T-cell (primary cell): ENCODE measurements at regions not wholly inside any gene's neighbourhood (a gene's known extent, or its start where the extent isn't known, plus 50 kb on each side); places are given as distances from the start of the nearest gene placed in this dataset.

Experiments
- ATAC-seq, 4 experiments: fragments of 200-7000 bp in 3 of 4; fragments of 150-1000 bp in 1 of 4; cut with Tn5 transposase; replicated peaks in 1 of 4; 1 replicate in 3 of 4; 2 replicates in 1 of 4; pipeline ENCODE4 v1.10.0; 2021; ENCODE audit warnings: moderate library complexity in 3 of 4, mild to moderate bottlenecking in 2 of 4, moderate number of reproducible peaks in 1 of 4
- CTCF ChIA-PET, 2 donors: fragments of 300-600 bp; sonication (Branson Sonifier 250); formaldehyde crosslinking; loops; one replicate each; lab custom pipeline; 2022; ENCODE audit warnings: antibody characterized with exemption in 2 of 2; lab: Charles Lee
- POLR2A ChIA-PET, 2 donors: fragments of 300-600 bp; sonication (Branson Sonifier 250); formaldehyde crosslinking; loops; one replicate each; lab custom pipeline; 2022; ENCODE audit warnings: antibody characterized with exemption in 2 of 2; lab: Charles Lee
- DNase-seq, 35 experiments: peaks; one replicate each; pipeline versions ENCODE4 v3.0.0 to v3.0.0-alpha.2; 2013 to 2023
- H3K27ac ChIP-seq: one replicate; pipeline ENCODE4 v1.5.1; 2013; ENCODE audit warnings: low read length
- H3K27me3 ChIP-seq, 2 experiments: replicated peaks in 1 of 2; 1 replicate in 1 of 2; 2 replicates in 1 of 2; pipeline versions ENCODE4 v1.6.1 to v1.7.0; 2013; ENCODE audit warnings: low read length in 1 of 2, mixed read lengths in 1 of 2; ENCODE audit not compliant: control insufficient read depth in 2 of 2, insufficient read depth in 2 of 2; ENCODE audit errors: extremely low read depth in 1 of 2
- H3K36me3 ChIP-seq, 2 donors: 1 replicate in 1 of 2; 2 replicates in 1 of 2; pipeline versions ENCODE4 v1.6.1 to v1.7.0; 2013; ENCODE audit warnings: low read length in 1 of 2; ENCODE audit not compliant: control insufficient read depth in 2 of 2, insufficient read depth in 1 of 2; ENCODE audit errors: extremely low read depth in 1 of 2
- H3K4me1 ChIP-seq, 2 experiments: 1 replicate in 1 of 2; 2 replicates in 1 of 2; pipeline versions ENCODE4 v1.6.1 to v1.7.0; 2013; ENCODE audit warnings: low read length in 2 of 2, mixed read lengths in 1 of 2; ENCODE audit not compliant: insufficient read depth in 2 of 2, control insufficient read depth in 1 of 2; ENCODE audit errors: extremely low read depth in 1 of 2
- H3K4me3 ChIP-seq, 2 donors: 1 replicate in 1 of 2; 2 replicates in 1 of 2; pipeline versions ENCODE4 v1.5.1 to v1.7.0; 2013; ENCODE audit warnings: mild to moderate bottlenecking in 2 of 2, low read length in 1 of 2, moderate library complexity in 1 of 2; ENCODE audit not compliant: control insufficient read depth in 1 of 2; ENCODE audit errors: extremely low read depth in 1 of 2
- H3K9me3 ChIP-seq: 2 replicates; pipeline ENCODE4 v1.7.0; 2013
- H3K27ac Mint-ChIP-seq, 2 donors: one replicate each; pipeline ENCODE4 v1.8.0; 2020 to 2021; ENCODE audit warnings: mild to moderate bottlenecking in 2 of 2, mixed read lengths in 2 of 2
- H3K27me3 Mint-ChIP-seq, 2 donors: one replicate each; pipeline ENCODE4 v1.8.0; 2021 to 2022; ENCODE audit warnings: mixed read lengths in 2 of 2
- H3K36me3 Mint-ChIP-seq: one replicate; pipeline ENCODE4 v1.8.0; 2021; ENCODE audit warnings: mixed read lengths
- H3K4me1 Mint-ChIP-seq, 3 donors: one replicate each; pipeline ENCODE4 v1.8.0; 2020 to 2022; ENCODE audit warnings: mixed read lengths in 3 of 3, mild to moderate bottlenecking in 1 of 3
- H3K4me3 Mint-ChIP-seq, 3 donors: one replicate each; pipeline ENCODE4 v1.8.0; 2020 to 2022; ENCODE audit warnings: mild to moderate bottlenecking in 3 of 3, mixed read lengths in 3 of 3, moderate library complexity in 3 of 3
- H3K9me3 Mint-ChIP-seq, 3 donors: one replicate each; pipeline ENCODE4 v1.8.0; 2020 to 2022; ENCODE audit warnings: mixed read lengths in 3 of 3
- WGBS: methylation state at CpG from one replicate; pipeline ENCODE4 v1.1.5; 2013; ENCODE audit warnings: missing lambda C conversion rate; ENCODE audit not compliant: insufficient coverage; 5-methylcytosine and 5-hydroxymethylcytosine counted together

DNA sequence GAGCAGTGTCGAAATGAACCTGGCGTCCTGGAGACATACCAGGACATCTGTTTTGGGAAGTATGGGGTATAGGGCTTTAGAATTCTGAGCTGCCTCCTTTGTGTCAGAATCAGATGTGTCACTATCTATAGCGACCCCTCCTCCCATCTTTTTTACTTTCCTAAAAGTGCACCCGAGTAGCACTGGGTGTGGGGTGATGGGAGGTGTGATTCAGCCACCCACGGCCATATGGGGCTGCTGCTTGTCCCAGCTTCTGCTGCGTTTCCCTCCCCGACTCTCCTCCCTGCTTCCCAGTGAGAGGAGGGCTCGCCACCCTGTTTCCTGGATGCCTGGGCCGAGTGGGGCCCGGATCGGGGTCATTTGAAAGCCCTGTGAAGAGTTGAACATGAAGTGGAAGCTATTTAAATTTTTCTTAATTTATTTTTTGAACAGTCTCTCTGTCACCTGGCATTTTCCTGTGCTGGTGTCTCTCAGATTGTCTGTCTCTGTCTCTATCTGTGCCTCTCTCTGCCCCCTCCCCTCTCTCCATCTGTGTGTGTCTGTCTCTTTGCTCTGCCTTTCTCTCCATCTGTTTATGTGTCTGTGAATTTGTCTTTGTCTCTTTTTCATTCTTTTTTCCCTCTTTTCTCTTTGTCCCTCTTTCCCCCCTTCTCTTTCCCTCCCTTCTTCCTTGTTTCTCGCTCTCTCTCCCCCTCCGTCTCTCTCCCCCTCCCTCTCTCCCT is 638.8 kb upstream of the EEF2KMT start:
- H3K4me1 ChIP-seq: no peaks in the 10 kb centered on the region
- H3K27ac Mint-ChIP-seq: no peak overlapping the region
- ChIA-PET CTCF (no interaction called here), POLR2A (no interaction called here)
- H3K4me3 ChIP-seq: no peak overlapping the region
- peaks cover 5 to 10% (median 6%) of the 10 kb centered on the region in 3 donors for H3K9me3 Mint-ChIP-seq
- H3K36me3 ChIP-seq: no peaks in the 10 kb centered on the region
- no peaks in the 10 kb centered on the region for H3K4me1 Mint-ChIP-seq
- no peak overlapping the region for H3K27ac ChIP-seq
- H3K27me3 ChIP-seq: no peaks in the 10 kb centered on the region
- H3K27me3 Mint-ChIP-seq: no peaks in the 10 kb centered on the region
- no peak overlapping the region for H3K4me3 Mint-ChIP-seq
- ATAC-seq (no peak), DNase-seq (no peak)
- 40% methylated on average over 1 of the region's 13 CpGs for WGBS
- H3K9me3 ChIP-seq: no peaks in the 10 kb centered on the region
- H3K36me3 Mint-ChIP-seq: no peaks in the 10 kb centered on the region

- no peaks in the 10 kb centered on the region for H3K36me3 Mint-ChIP-seq
- H3K4me3 Mint-ChIP-seq: no peak overlapping the region
- Histone ChIP-seq H3K36me3 (no peaks in the 10 kb centered on the region), H3K4me1 (no peaks in the 10 kb centered on the region), H3K9me3 (no peaks in the 10 kb centered on the region), H3K27me3 (no peaks in the 10 kb centered on the region), H3K4me3 (no peak overlapping the region), H3K27ac (no peak overlapping the region)
- H3K27ac Mint-ChIP-seq: no peak overlapping the region
- H3K9me3 Mint-ChIP-seq: peaks cover 5 to 10% (median 5%) of the 10 kb centered on the region in 3 donors
- CTCF ChIA-PET: no interaction called here
- no peaks in the 10 kb centered on the region for H3K27me3 Mint-ChIP-seq
- H3K4me1 Mint-ChIP-seq: no peaks in the 10 kb centered on the region
- ATAC-seq: no peak
- POLR2A ChIA-PET: no interaction called here
- 100% methylated on average over 9 of the region's 12 CpGs for WGBS
- no peak for DNase-seq
Measured at GRCh38 chr16:5735444-5735843, 637.8 kb upstream of the EEF2KMT start.

- H3K27me3 Mint-ChIP-seq: no peaks in the 10 kb centered on the region
- Histone ChIP-seq H3K9me3 (no peaks in the 10 kb centered on the region), H3K27me3 (no peaks in the 10 kb centered on the region), H3K4me3 (no peak overlapping the region), H3K4me1 (no peaks in the 10 kb centered on the region), H3K36me3 (no peaks in the 10 kb centered on the region), H3K27ac (no peak overlapping the region)
- DNase-seq (no peak), ATAC-seq (no peak)
- no peak overlapping the region for H3K4me3 Mint-ChIP-seq
- no peaks in the 10 kb centered on the region for H3K36me3 Mint-ChIP-seq
- ChIA-PET CTCF (no interaction called here), POLR2A (no interaction called here)
- peaks cover 0 to 3% (median 3%) of the 10 kb centered on the region in 3 donors for H3K9me3 Mint-ChIP-seq
- 91% methylated on average over 4 of the region's 4 CpGs for WGBS
- H3K4me1 Mint-ChIP-seq: no peaks in the 10 kb centered on the region
- H3K27ac Mint-ChIP-seq: no peak overlapping the region
Measured at GRCh38 chr16:5730783-5731182, 633.2 kb upstream of the EEF2KMT start.

DNA sequence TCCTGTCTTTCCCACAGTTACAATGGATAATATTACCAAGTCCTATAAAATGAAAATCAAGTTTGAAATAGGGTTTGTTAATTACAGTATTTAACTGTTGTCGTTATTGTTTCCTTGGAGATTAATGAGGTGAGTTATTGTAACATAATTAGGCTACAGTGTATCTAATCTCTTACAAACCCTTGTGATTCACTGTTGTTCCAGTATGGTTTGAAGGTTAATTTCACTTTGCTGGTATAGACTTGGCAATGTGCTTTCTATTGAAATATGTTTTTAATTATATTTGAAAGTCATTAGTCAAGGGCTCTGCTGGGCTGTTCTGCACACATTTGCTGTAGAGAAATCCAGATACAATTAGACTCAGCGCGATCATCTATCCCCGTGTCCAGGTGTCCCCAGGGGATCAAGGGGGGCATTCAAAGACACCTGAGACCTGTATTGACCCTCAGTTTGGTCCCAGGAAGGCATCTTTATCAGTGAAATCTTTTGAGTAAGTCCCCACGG is 624.6 kb upstream of the EEF2KMT start:
- H3K9me3 ChIP-seq: no peaks in the 10 kb centered on the region
- H3K27me3 Mint-ChIP-seq: no peaks in the 10 kb centered on the region
- H3K4me1 Mint-ChIP-seq: no peaks in the 10 kb centered on the region
- ATAC-seq (no peak), DNase-seq (no peak)
- no peaks in the 10 kb centered on the region for H3K36me3 ChIP-seq
- no peak overlapping the region for H3K4me3 ChIP-seq
- WGBS: 68% methylated on average over 3 of the region's 5 CpGs
- no peaks in the 10 kb centered on the region for H3K36me3 Mint-ChIP-seq
- ChIA-PET CTCF (no interaction called here), POLR2A (no interaction called here)
- no peak overlapping the region for H3K27ac ChIP-seq
- H3K27ac Mint-ChIP-seq: no peak overlapping the region
- no peaks in the 10 kb centered on the region for H3K27me3 ChIP-seq
- H3K4me3 Mint-ChIP-seq: no peak overlapping the region
- H3K4me1 ChIP-seq: no peaks in the 10 kb centered on the region
- H3K9me3 Mint-ChIP-seq: peaks cover 3 to 7% (median 5%) of the 10 kb centered on the region in 3 donors

DNA sequence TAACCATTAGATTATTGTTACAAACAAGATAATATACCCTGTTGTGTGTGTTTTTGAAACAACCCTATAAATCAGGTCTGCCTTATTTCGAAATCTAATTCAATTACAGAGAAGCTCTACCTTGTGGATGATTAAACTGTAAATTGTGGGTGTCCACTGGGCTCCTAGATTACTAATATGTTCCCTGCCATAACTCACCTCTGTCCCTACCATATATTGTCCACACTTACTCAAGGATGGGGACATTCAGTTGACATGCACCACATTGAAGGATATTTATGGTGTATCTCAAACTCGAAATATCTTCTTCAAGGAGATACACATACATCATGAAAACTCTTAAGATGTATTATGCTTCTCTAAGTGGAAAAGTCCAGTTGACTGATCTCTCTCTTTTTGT is 617.6 kb upstream of the EEF2KMT start:
- peaks cover 2 to 15% (median 15%) of the 10 kb centered on the region in 3 donors for H3K9me3 Mint-ChIP-seq
- H3K36me3 Mint-ChIP-seq: no peaks in the 10 kb centered on the region
- no peak overlapping the region for H3K4me3 Mint-ChIP-seq
- no peaks in the 10 kb centered on the region for H3K4me1 Mint-ChIP-seq
- Histone ChIP-seq H3K4me3 (no peak overlapping the region), H3K9me3 (no peaks in the 10 kb centered on the region), H3K36me3 (no peaks in the 10 kb centered on the region), H3K27me3 (no peaks in the 10 kb centered on the region), H3K27ac (no peak overlapping the region), H3K4me1 (no peaks in the 10 kb centered on the region)
- ChIA-PET POLR2A (no interaction called here), CTCF (no interaction called here)
- no peak for ATAC-seq
- H3K27me3 Mint-ChIP-seq: no peaks in the 10 kb centered on the region
- WGBS: no CpG with 5 or more reads among the region's 2 CpGs
- no peak for DNase-seq
- H3K27ac Mint-ChIP-seq: no peak overlapping the region

- Mint-ChIP-seq H3K27ac (no peak overlapping the region), H3K4me3 (no peak overlapping the region), H3K36me3 (no peaks in the 10 kb centered on the region), H3K4me1 (no peaks in the 10 kb centered on the region), H3K9me3 (peaks cover 0 to 18% (median 12%) of the 10 kb centered on the region in 3 donors), H3K27me3 (no peaks in the 10 kb centered on the region)
- CTCF ChIA-PET: no interaction called here
- POLR2A ChIA-PET: no interaction called here
- Histone ChIP-seq H3K4me3 (no peak overlapping the region), H3K9me3 (no peaks in the 10 kb centered on the region), H3K27me3 (no peaks in the 10 kb centered on the region), H3K4me1 (no peaks in the 10 kb centered on the region), H3K27ac (no peak overlapping the region), H3K36me3 (no peaks in the 10 kb centered on the region)
- WGBS: 20% methylated on average over 1 of the region's 6 CpGs
- no peak for DNase-seq
- no peak for ATAC-seq
Measured at GRCh38 chr16:5709889-5710288, 612.3 kb upstream of the EEF2KMT start.
